SJSA1 (cell line): ENCODE measurements at regions not wholly inside any gene's neighbourhood (a gene's known extent, or its start where the extent isn't known, plus 50 kb on each side); places are given as distances from the start of the nearest gene placed in this dataset.

Experiments used
- DNase-seq, 2 experiments: peaks; one replicate each; pipeline ENCODE4 v3.0.0-alpha.2; 2015 to 2020; ENCODE audit warnings: low spot score in 2 of 2, low read depth in 1 of 2
- H3K27ac ChIP-seq: fragments of 250-450 bp; sonication (Bioruptor Pico); 2 replicates; pipeline ENCODE4 v1.5.1; 2020; ENCODE audit warnings: mild to moderate bottlenecking, moderate library complexity
- H3K27me3 ChIP-seq: fragments of 250-450 bp; sonication (Bioruptor Pico); replicated peaks from 2 replicates; pipeline ENCODE4 v1.5.1; 2020; ENCODE audit warnings: mild to moderate bottlenecking, moderate library complexity
- H3K36me3 ChIP-seq: fragments of 250-450 bp; sonication (Bioruptor Pico); 2 replicates; pipeline ENCODE4 v1.5.1; 2020; ENCODE audit warnings: mild to moderate bottlenecking
- H3K4me1 ChIP-seq: fragments of 250-450 bp; sonication (Bioruptor Pico); replicated peaks from 2 replicates; pipeline ENCODE4 v1.6.1; 2021; ENCODE audit warnings: mild to moderate bottlenecking
- H3K4me3 ChIP-seq: fragments of 250-450 bp; sonication (Bioruptor Pico); 2 replicates; pipeline ENCODE4 v1.5.1; 2020; ENCODE audit warnings: mild to moderate bottlenecking
- H3K9me3 ChIP-seq: fragments of 250-450 bp; sonication (Bioruptor Pico); replicated peaks from 2 replicates; pipeline ENCODE4 v1.5.1; 2020; ENCODE audit warnings: mild to moderate bottlenecking

- no peaks in the 10 kb centered on the region for H3K4me1 ChIP-seq
- H3K27ac ChIP-seq = no peak overlapping the region
- H3K4me3 ChIP-seq = no peak overlapping the region
- no peaks in the 10 kb centered on the region for H3K27me3 ChIP-seq
- DNase-seq = no peak
- H3K36me3 ChIP-seq = no peaks in the 10 kb centered on the region
- H3K9me3 ChIP-seq = no peaks in the 10 kb centered on the region
These were observed 371.9 kb upstream of the NWD2 start for GRCh38 chr4:36872679-36873078.

- Histone ChIP-seq H3K27me3 (no peaks in the 10 kb centered on the region), H3K27ac (no peak overlapping the region), H3K4me1 (no peaks in the 10 kb centered on the region), H3K4me3 (no peak overlapping the region), H3K36me3 (no peaks in the 10 kb centered on the region), H3K9me3 (no peaks in the 10 kb centered on the region)
- no peak for DNase-seq
These were observed 360.4 kb upstream of the NWD2 start for GRCh38 chr4:36884151-36884550.

GRCh38 chr4:36891971-36892370 is 352.6 kb upstream of the NWD2 start:
- DNase-seq = no peak
- no peak overlapping the region for H3K27ac ChIP-seq
- no peaks in the 10 kb centered on the region for H3K27me3 ChIP-seq
- no peaks in the 10 kb centered on the region for H3K4me1 ChIP-seq
- no peak overlapping the region for H3K4me3 ChIP-seq
- no peaks in the 10 kb centered on the region for H3K9me3 ChIP-seq
- H3K36me3 ChIP-seq = no peaks in the 10 kb centered on the region

DNA sequence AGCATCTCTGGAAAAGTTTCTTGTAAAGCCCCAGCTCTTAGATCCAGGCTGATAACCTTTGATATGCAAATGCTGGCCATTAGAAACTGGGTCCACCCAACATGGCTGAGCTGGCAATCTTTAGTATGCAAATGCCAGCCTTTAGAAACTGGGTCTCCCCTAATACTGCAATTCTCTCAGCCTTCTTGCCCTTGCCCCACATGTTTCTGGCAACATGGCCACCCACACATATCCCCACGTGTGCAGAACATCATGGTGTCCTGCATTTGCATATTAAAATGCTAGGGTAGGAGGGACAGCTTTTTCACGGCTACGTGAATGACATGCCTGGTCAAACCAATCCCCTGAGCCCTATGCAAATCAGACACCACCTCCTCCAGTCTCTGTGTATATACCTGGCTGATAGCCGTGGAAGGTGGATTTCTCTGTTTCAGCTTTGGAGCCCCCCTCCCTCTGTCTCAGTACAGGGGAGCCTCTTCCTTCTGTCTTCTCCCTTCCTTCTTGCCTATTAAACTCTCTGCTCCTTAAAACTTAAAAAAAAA is 344.0 kb upstream of the NWD2 start:
- H3K4me3 ChIP-seq = no peak overlapping the region
- H3K27me3 ChIP-seq = no peaks in the 10 kb centered on the region
- DNase-seq = no peak
- no peaks in the 10 kb centered on the region for H3K36me3 ChIP-seq
- no peaks in the 10 kb centered on the region for H3K9me3 ChIP-seq
- H3K27ac ChIP-seq = no peak overlapping the region
- H3K4me1 ChIP-seq = no peaks in the 10 kb centered on the region

DNA sequence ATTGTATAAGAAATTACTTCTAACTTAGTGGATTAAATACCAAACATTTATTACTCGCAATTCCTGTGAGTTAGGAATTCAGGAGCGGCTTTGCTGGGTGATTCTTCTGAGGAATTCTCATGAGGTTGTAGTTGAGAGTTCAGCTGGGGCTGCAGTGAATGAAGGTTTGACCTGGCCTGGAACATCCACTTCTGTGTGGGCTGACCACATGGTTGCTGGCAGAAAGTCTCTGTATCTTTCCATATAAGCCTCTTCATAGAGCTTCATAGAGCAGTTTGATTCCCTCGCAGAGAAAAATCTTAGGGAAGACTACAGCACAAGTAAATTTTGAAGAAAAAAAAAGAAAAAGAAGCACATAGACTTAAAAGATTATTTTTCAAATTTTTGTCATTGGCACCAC is 339.7 kb upstream of the NWD2 start:
- H3K27ac ChIP-seq = no peak overlapping the region
- H3K4me1 ChIP-seq = no peaks in the 10 kb centered on the region

GRCh38 chr4:36914106-36914505 is 330.4 kb upstream of the NWD2 start:
- DNase-seq = no peak
- H3K27ac ChIP-seq = no peak overlapping the region
- no peaks in the 10 kb centered on the region for H3K4me1 ChIP-seq
- no peak overlapping the region for H3K4me3 ChIP-seq
- H3K36me3 ChIP-seq = no peaks in the 10 kb centered on the region
- no peaks in the 10 kb centered on the region for H3K27me3 ChIP-seq
- no peaks in the 10 kb centered on the region for H3K9me3 ChIP-seq

More for the DNA sequence above, 339.7 kb upstream of the NWD2 start:
- DNase-seq = no peak
- Histone ChIP-seq H3K9me3 (no peaks in the 10 kb centered on the region), H3K27me3 (no peaks in the 10 kb centered on the region), H3K36me3 (no peaks in the 10 kb centered on the region), H3K4me3 (no peak overlapping the region)

- no peaks in the 10 kb centered on the region for H3K27me3 ChIP-seq
- H3K4me1 ChIP-seq = no peaks in the 10 kb centered on the region
- no peaks in the 10 kb centered on the region for H3K36me3 ChIP-seq
- no peak for DNase-seq
- no peaks in the 10 kb centered on the region for H3K9me3 ChIP-seq
- no peak overlapping the region for H3K27ac ChIP-seq
- no peak overlapping the region for H3K4me3 ChIP-seq
These were observed 328.8 kb upstream of the NWD2 start for GRCh38 chr4:36915717-36916116.

- Histone ChIP-seq H3K9me3 (no peaks in the 10 kb centered on the region), H3K4me3 (no peak overlapping the region), H3K4me1 (no peaks in the 10 kb centered on the region), H3K36me3 (no peaks in the 10 kb centered on the region), H3K27me3 (no peaks in the 10 kb centered on the region), H3K27ac (no peak overlapping the region)
- no peak for DNase-seq
These were observed 327.1 kb upstream of the NWD2 start for GRCh38 chr4:36917413-36917812.

DNA sequence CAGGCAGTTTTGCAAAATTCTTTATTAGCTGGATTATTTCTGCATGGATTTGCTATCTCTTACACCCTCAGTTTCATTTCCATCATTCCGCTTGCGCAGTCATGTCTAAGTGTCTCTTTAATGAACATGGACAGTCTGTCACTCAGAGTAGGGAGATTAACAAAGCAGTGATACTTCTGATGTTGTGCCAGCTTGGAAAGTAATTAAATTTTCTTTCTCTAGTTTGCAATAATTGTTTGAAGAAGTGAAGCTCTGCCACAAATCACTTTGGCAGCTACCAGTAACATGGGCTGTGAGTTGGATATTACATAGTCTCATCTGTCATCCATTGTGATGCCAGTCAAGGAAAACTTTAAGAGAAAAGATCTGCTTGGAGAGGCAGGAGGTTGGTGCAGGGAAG is 324.8 kb upstream of the NWD2 start:
- H3K9me3 ChIP-seq = no peaks in the 10 kb centered on the region
- H3K27ac ChIP-seq = no peak overlapping the region
- no peaks in the 10 kb centered on the region for H3K4me1 ChIP-seq
- no peaks in the 10 kb centered on the region for H3K27me3 ChIP-seq
- no peak overlapping the region for H3K4me3 ChIP-seq
- H3K36me3 ChIP-seq = no peaks in the 10 kb centered on the region
- no peak for DNase-seq

- Histone ChIP-seq H3K4me3 (no peak overlapping the region), H3K9me3 (no peaks in the 10 kb centered on the region), H3K4me1 (no peaks in the 10 kb centered on the region), H3K27me3 (no peaks in the 10 kb centered on the region), H3K36me3 (no peaks in the 10 kb centered on the region), H3K27ac (no peak overlapping the region)
- no peak for DNase-seq
These were observed 322.9 kb upstream of the NWD2 start for GRCh38 chr4:36921476-36922216.

DNA sequence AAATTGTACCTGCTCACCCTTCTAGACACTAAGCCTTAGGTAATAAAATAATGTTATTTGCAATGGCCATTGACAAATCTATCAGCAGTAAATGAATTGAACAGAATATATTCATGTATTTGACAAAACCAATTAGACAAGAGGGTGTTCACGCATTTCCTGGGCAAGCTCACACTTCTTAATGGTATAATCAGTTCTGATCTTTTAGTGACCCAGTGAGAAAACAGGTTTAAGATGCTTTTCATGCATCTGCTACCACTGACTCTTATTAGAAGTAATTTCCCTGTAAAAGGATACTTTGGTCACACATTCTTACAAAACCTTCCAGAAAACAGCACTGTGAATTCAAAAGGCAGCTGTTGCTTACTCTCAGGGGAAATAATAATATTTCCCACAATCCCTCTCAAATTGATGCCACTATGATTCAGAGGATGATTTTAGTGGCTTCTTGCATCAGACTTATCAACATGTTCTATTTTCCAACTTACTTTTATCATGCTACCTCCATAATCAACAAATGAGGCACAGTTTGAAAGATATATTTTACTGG is 313.9 kb upstream of the NWD2 start:
- no peak for DNase-seq
- Histone ChIP-seq H3K36me3 (no peaks in the 10 kb centered on the region), H3K9me3 (no peaks in the 10 kb centered on the region), H3K27ac (no peak overlapping the region), H3K4me3 (no peak overlapping the region), H3K4me1 (no peaks in the 10 kb centered on the region), H3K27me3 (no peaks in the 10 kb centered on the region)

DNA sequence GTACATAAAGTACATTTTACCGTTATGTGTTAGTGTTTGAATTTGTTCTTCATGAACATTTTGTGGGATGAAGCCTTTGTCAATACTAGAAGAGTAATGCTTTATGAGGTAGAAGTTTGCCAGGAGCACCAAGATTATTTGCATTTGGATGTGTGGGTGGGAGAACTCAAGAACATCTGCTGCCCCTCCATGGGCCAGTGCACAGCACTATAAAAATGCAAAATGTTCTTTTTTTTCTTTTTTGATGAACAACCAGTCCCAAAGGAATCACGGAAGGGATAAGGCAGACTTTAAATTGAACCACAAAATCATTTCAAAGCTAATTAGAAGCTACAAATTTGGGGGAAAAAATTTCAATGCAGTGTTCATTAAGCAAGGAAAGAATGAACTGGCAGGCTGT is 300.3 kb upstream of the NWD2 start:
- Histone ChIP-seq H3K27ac (no peak overlapping the region), H3K9me3 (no peaks in the 10 kb centered on the region), H3K27me3 (no peaks in the 10 kb centered on the region), H3K36me3 (no peaks in the 10 kb centered on the region), H3K4me3 (no peak overlapping the region), H3K4me1 (no peaks in the 10 kb centered on the region)
- DNase-seq = no peak

- H3K4me1 ChIP-seq = no peaks in the 10 kb centered on the region
- H3K36me3 ChIP-seq = no peaks in the 10 kb centered on the region
- H3K9me3 ChIP-seq = no peaks in the 10 kb centered on the region
- H3K4me3 ChIP-seq = no peak overlapping the region
- H3K27ac ChIP-seq = no peak overlapping the region
- DNase-seq = no peak
- no peaks in the 10 kb centered on the region for H3K27me3 ChIP-seq
These were observed 283.1 kb upstream of the NWD2 start for GRCh38 chr4:36961420-36961819.

- no peaks in the 10 kb centered on the region for H3K9me3 ChIP-seq
- H3K4me3 ChIP-seq = no peak overlapping the region
- no peaks in the 10 kb centered on the region for H3K36me3 ChIP-seq
- H3K4me1 ChIP-seq = no peaks in the 10 kb centered on the region
- no peak for DNase-seq
- no peaks in the 10 kb centered on the region for H3K27me3 ChIP-seq
- no peak overlapping the region for H3K27ac ChIP-seq
These were observed 277.6 kb upstream of the NWD2 start for GRCh38 chr4:36966756-36967460.
